ENCODE measurements at regions not wholly inside any gene's neighbourhood (a gene's known extent, or its start where the extent isn't known, plus 50 kb on each side); places are given as distances from the start of the nearest gene placed in this dataset.

- H3F3A ChIP-seq (replicated peaks; ENCODE audit: insufficient read depth): no peaks in the 10 kb centered on the region
- WGBS (ENCODE audit: low lambda C conversion rate): 6% methylated on average over 4 of the region's 4 CpGs
- H3K9me2 ChIP-seq: no peaks in the 10 kb centered on the region
- no peak overlapping the region for H3K4me2 ChIP-seq
- no peaks in the 10 kb centered on the region for H3K4me1 ChIP-seq (ENCODE audit: control insufficient read depth in 1 of 2, insufficient read depth in 2 of 2, low read depth in 1 of 2, low read length in 1 of 2)
- no peak overlapping the region for H3K27ac ChIP-seq (ENCODE audit: low read depth in 2 of 2, low read length in 1 of 2)
- no peaks in the 10 kb centered on the region for H4K20me1 ChIP-seq (ENCODE audit: insufficient read depth)
- H3K36me3 ChIP-seq (replicated peaks in 1 of 2; ENCODE audit: control insufficient read depth in 1 of 2, insufficient read depth in 2 of 2, low read length in 1 of 2): no peaks in the 10 kb centered on the region
- H3K9ac ChIP-seq: no peak overlapping the region
- ChIA-PET POLR2A (no interaction called here), CTCF (no interaction called here)
- no peaks in the 10 kb centered on the region for H3K9me3 ChIP-seq
- no peaks in the 10 kb centered on the region for H3K27me3 ChIP-seq (ENCODE audit: insufficient read depth)
- no peak for DNase-seq
- TF ChIP-seq GABPA (IDR thresholded peaks at IDR 0.05; ENCODE audit: low read depth) (no peak), EP300 (IDR thresholded peaks at IDR 0.05; ENCODE audit: borderline replicate concordance in 1 of 2, low read depth in 1 of 2, low read length in 1 of 2) (no peak), CTCF (IDR thresholded peaks at IDR 0.05) (no peak), RXRA (IDR thresholded peaks at IDR 0.05; ENCODE audit: borderline replicate concordance, low read depth) (no peak), SMC3 (IDR thresholded peaks at IDR 0.05; ENCODE audit: low read depth, low read length) (no peak), RFX5 (IDR thresholded peaks at IDR 0.05; ENCODE audit: low read length) (no peak), REST (IDR thresholded peaks at IDR 0.05; ENCODE audit: low read depth, low read length) (no peak), TAF1 (IDR thresholded peaks at IDR 0.05; ENCODE audit: borderline replicate concordance, low read depth, low read length) (no peak), RCOR1 (IDR thresholded peaks at IDR 0.05; ENCODE audit: low read length) (no peak)
- no peaks in the 10 kb centered on the region for H3K79me2 ChIP-seq (ENCODE audit: insufficient read depth)
- no peak overlapping the region for H2AFZ ChIP-seq (ENCODE audit: low read depth)
- H3K4me3 ChIP-seq (ENCODE audit: low read depth in 2 of 2, low read length in 1 of 2): no peak overlapping the region
Measured at GRCh38 chr2:34909992-34910705, 1311.0 kb upstream of the FAM98A start.

- H3F3A ChIP-seq (replicated peaks; ENCODE audit: insufficient read depth): no peaks in the 10 kb centered on the region
- no peak overlapping the region for H2AFZ ChIP-seq (ENCODE audit: low read depth)
- TF ChIP-seq CTCF (IDR thresholded peaks at IDR 0.05) (peak; percentile 29; the same call in 1 of the 2 replicates), ZBTB33 (IDR thresholded peaks at IDR 0.05; ENCODE audit: borderline replicate concordance, low read depth) (no peak)
- no peak overlapping the region for H3K4me3 ChIP-seq (ENCODE audit: low read depth in 2 of 2, low read length in 1 of 2)
- H3K4me2 ChIP-seq: no peak overlapping the region
- H3K79me2 ChIP-seq (ENCODE audit: insufficient read depth): no peaks in the 10 kb centered on the region
- POLR2A ChIA-PET: no interaction called here
- no peaks in the 10 kb centered on the region for H3K36me3 ChIP-seq (replicated peaks in 1 of 2; ENCODE audit: control insufficient read depth in 1 of 2, insufficient read depth in 2 of 2, low read length in 1 of 2)
- DNase-seq: no peak
- no peaks in the 10 kb centered on the region for H3K9me3 ChIP-seq
- H4K20me1 ChIP-seq (ENCODE audit: insufficient read depth): no peaks in the 10 kb centered on the region
- CTCF ChIA-PET: interaction anchor here (1.0 kb wide), 1 partner anchor 16 kb away, joined by 3 read pairs; no protein-coding TSS in a partner anchor
- no peak overlapping the region for H3K27ac ChIP-seq (ENCODE audit: low read depth in 2 of 2, low read length in 1 of 2)
- H3K9me2 ChIP-seq: no peaks in the 10 kb centered on the region
- no peaks in the 10 kb centered on the region for H3K4me1 ChIP-seq (ENCODE audit: control insufficient read depth in 1 of 2, insufficient read depth in 2 of 2, low read depth in 1 of 2, low read length in 1 of 2)
- H3K9ac ChIP-seq: no peak overlapping the region
- 31% methylated on average over 3 of the region's 3 CpGs for WGBS (ENCODE audit: low lambda C conversion rate)
- no peaks in the 10 kb centered on the region for H3K27me3 ChIP-seq (ENCODE audit: insufficient read depth)
Measured at GRCh38 chr2:34907812-34908211, 1308.7 kb upstream of the FAM98A start.

All from SK-N-SH (cell line).